ENCODE measurements at regions not wholly inside any gene's neighbourhood (a gene's known extent, or its start where the extent isn't known, plus 50 kb on each side); places are given as distances from the start of the nearest gene placed in this dataset.

- TF ChIP-seq ZNF274 (IDR thresholded peaks at IDR 0.05; ENCODE audit: low read depth, low read length) (no peak), SUZ12 (IDR thresholded peaks at IDR 0.05; ENCODE audit: extremely low read depth, insufficient read depth, insufficient read length) (no peak), YY1 (IDR thresholded peaks at IDR 0.05; ENCODE audit: insufficient read depth, insufficient read length) (no peak)
These were observed 310.6 kb upstream of the SHH start for GRCh38 chr7:156122752-156123354.
